Colonic mucosa (tissue), 4 donors: ENCODE measurements at regions not wholly inside any gene's neighbourhood (a gene's known extent, or its start where the extent isn't known, plus 50 kb on each side); places are given as distances from the start of the nearest gene placed in this dataset.

Source experiments
- DNase-seq: peaks from one replicate; pipeline ENCODE4 v3.0.0-alpha.2; 2020
- H3K27ac ChIP-seq: fragments of 200-600 bp; one replicate; pipeline ENCODE4 v1.8.0; 2021
- H3K27me3 ChIP-seq: fragments of 200-600 bp; one replicate; pipeline ENCODE4 v1.8.0; 2021
- H3K36me3 ChIP-seq: fragments of 200-600 bp; one replicate; pipeline ENCODE4 v1.8.0; 2021
- H3K4me1 ChIP-seq: fragments of 200-600 bp; one replicate; pipeline ENCODE4 v1.8.0; 2021; ENCODE audit warnings: mild to moderate bottlenecking
- H3K4me3 ChIP-seq: fragments of 200-600 bp; one replicate; pipeline ENCODE4 v1.8.0; 2021
- H3K9ac ChIP-seq, 2 donors: one replicate each; pipeline ENCODE4 v1.7.0; 2013; ENCODE audit warnings: control low read depth in 2 of 2, low read depth in 2 of 2, low read length in 2 of 2
- H3K9me3 ChIP-seq: fragments of 200-600 bp; one replicate; pipeline ENCODE4 v1.8.0; 2021
- CTCF ChIP-seq: fragments of 200-600 bp; IDR thresholded peaks from one replicate; pipeline ENCODE4 v1.8.0; 2022; ENCODE audit warnings: antibody characterized with exemption, mild to moderate bottlenecking
- intact Hi-C: fragments of 100-400 bp; cut with DNase I; formaldehyde crosslinking; loops from one replicate; pipeline ENCODE4 v1.14.1; 2022
- donor health status: healthy.
- donor health status: DM: no; HTN: no; CAD: no.
- donor health status: DM: no; HTN: no; CAD: no.

GRCh38 chr18:67292814-67293213, 223.7 kb downstream of the DSEL start:
- Histone ChIP-seq H3K27me3 (no peaks in the 10 kb centered on the region), H3K4me1 (no peaks in the 10 kb centered on the region), H3K9me3 (no peaks in the 10 kb centered on the region), H3K4me3 (no peak overlapping the region), H3K9ac (no peak overlapping the region), H3K36me3 (no peaks in the 10 kb centered on the region), H3K27ac (no peak overlapping the region)
- intact Hi-C loops, result no loop called here
- TF ChIP-seq CTCF, result no peak
- no peak for DNase-seq

GRCh38 chr18:67290421-67290820, 226.1 kb downstream of the DSEL start:
- intact Hi-C loops, result no loop called here
- no peaks in the 10 kb centered on the region for H3K36me3 ChIP-seq
- no peak overlapping the region for H3K27ac ChIP-seq
- no peaks in the 10 kb centered on the region for H3K27me3 ChIP-seq
- no peaks in the 10 kb centered on the region for H3K4me1 ChIP-seq
- H3K9me3 ChIP-seq, result no peaks in the 10 kb centered on the region
- DNase-seq, result no peak
- H3K9ac ChIP-seq, result no peak overlapping the region
- no peak for TF ChIP-seq CTCF
- H3K4me3 ChIP-seq, result no peak overlapping the region

- no peaks in the 10 kb centered on the region for H3K4me1 ChIP-seq
- H3K27ac ChIP-seq, result no peak overlapping the region
- intact Hi-C loops, result no loop called here
- no peak overlapping the region for H3K4me3 ChIP-seq
- H3K27me3 ChIP-seq, result no peaks in the 10 kb centered on the region
- DNase-seq, result no peak
- H3K9ac ChIP-seq, result no peak overlapping the region
- H3K9me3 ChIP-seq, result no peaks in the 10 kb centered on the region
- TF ChIP-seq CTCF, result no peak
- no peaks in the 10 kb centered on the region for H3K36me3 ChIP-seq
Observed at GRCh38 chr18:67285583-67285982, 230.9 kb downstream of the DSEL start.

GRCh38 chr18:67282796-67283195, 233.7 kb downstream of the DSEL start:
- DNase-seq, result no peak
- Histone ChIP-seq H3K4me1 (no peaks in the 10 kb centered on the region), H3K36me3 (no peaks in the 10 kb centered on the region), H3K27ac (no peak overlapping the region), H3K27me3 (no peaks in the 10 kb centered on the region), H3K9me3 (no peaks in the 10 kb centered on the region), H3K4me3 (no peak overlapping the region), H3K9ac (no peak overlapping the region)
- no peak for TF ChIP-seq CTCF
- intact Hi-C loops, result no loop called here

DNA sequence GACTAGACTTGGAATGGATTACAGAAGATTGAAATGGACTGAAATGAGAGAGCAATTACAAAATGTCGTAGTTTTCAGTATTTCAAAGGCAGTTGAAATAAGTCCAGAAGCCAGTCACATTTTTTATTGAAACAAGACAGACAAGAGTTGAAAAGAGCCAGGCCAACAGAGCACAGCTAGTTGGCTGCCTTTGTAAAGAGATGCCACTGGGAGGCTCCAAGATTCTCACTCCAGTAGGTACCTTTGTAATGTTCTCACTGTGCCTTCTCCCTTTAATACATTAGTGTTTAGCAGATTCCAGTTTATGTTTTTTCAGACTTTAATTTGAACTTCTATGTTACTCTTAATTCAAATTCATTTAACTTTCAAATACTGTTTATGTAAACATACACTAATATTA, 234.8 kb downstream of the DSEL start:
- H3K9ac ChIP-seq, result no peak overlapping the region
- no peak for TF ChIP-seq CTCF
- intact Hi-C loops, result no loop called here
- H3K27ac ChIP-seq, result no peak overlapping the region
- H3K9me3 ChIP-seq, result no peaks in the 10 kb centered on the region
- DNase-seq, result no peak
- no peaks in the 10 kb centered on the region for H3K36me3 ChIP-seq
- H3K27me3 ChIP-seq, result no peaks in the 10 kb centered on the region
- no peak overlapping the region for H3K4me3 ChIP-seq
- H3K4me1 ChIP-seq, result no peaks in the 10 kb centered on the region
